Activated T-helper 9 cell treated with anti-CD3 and anti-CD28 coated beads, Interleukin-2, amount 50 U/mL, for 16 hours (primary cell): ENCODE measurements at regions not wholly inside any gene's neighbourhood (a gene's known extent, or its start where the extent isn't known, plus 50 kb on each side); places are given as distances from the start of the nearest gene placed in this dataset.

Source experiments
- DNase-seq: peaks from one replicate; pipeline ENCODE4 v3.0.0-alpha.2; 2020; ENCODE audit warnings: low read depth

- DNase-seq, result no peak
Observed at GRCh38 chr1:193555662-193556441, 369.4 kb upstream of the B3GALT2 start.

DNA sequence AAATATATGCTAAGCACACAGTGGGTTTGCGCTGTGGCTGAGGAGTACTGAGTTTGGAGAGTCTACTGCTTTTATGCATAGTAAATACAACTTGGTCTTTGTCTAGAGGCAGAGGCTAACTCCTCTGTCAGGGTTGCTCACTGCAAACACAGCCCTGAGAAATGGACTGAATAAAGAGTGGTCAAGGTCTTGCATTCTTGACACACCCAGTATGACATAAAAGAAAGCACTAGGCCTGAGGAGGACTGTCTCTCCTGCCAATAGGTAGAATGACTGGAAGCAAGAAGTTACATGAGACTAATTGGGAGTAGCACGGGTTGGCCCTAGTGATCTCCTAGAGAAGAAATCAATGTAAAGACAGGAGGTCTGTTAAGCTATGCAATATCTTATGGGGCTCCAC is 367.2 kb upstream of the B3GALT2 start:
- DNase-seq, result no peak

GRCh38 chr1:193552274-193552673 is 365.9 kb upstream of the B3GALT2 start:
- no peak for DNase-seq

DNA sequence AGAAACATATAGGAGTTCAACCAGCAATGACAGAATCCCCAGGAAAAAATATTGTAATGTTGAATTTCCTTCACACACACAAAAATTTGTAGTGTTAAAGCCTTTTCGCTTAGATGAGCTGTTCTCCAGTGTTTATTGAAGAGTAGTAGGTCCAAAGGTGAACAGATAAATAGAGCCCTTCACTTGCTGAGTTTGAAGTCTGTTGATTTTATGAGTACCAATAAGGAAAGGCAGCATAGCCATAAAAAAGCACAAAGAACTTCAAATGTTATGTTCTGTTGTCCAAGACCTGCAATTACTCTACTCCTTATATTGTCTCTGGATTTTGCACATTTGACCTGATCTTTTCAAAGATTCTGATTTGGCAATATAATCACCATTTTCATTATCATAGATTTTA is 362.7 kb upstream of the B3GALT2 start:
- no peak for DNase-seq

DNA sequence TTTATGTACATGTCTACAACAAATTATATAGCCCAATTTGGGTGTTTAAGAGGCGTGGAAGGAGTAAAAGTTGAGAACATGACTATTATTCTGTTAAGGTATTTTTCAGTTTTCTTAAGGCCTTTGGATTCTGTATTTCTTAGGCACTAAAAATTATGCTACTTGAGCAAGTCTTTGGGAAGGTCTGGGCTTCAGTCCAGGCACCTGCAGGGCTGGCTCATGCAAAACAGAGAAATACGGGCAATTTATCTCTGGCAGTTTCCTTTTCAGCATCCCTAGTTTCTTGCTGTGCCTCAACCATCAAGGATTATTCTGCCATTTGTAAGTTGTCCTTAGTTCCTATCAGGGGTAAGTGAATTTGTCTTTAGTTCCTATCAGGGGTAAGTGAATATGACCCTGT is 358.8 kb upstream of the B3GALT2 start:
- DNase-seq, result no peak

GRCh38 chr1:193543259-193543658 is 356.8 kb upstream of the B3GALT2 start:
- no peak for DNase-seq

DNA sequence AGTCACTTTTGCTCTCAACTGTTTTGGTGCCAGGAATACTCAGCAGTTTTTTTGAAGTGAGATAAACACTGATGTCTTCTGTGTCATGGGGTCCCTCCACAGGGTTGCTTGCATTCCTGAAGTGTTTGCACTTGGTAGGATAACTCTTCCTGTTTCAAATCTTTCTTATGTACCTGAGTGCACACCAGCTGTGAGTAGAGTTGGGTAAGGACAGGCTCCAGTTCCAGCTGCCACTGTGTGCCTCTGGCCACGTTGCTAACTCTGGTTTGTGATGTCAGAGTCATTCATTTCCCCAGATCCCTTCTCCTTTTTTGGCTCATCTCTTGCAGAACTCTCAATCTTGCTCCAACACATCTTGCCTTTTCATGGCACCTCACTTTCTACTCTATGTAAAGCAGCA is 356.3 kb upstream of the B3GALT2 start:
- DNase-seq, result no peak

DNA sequence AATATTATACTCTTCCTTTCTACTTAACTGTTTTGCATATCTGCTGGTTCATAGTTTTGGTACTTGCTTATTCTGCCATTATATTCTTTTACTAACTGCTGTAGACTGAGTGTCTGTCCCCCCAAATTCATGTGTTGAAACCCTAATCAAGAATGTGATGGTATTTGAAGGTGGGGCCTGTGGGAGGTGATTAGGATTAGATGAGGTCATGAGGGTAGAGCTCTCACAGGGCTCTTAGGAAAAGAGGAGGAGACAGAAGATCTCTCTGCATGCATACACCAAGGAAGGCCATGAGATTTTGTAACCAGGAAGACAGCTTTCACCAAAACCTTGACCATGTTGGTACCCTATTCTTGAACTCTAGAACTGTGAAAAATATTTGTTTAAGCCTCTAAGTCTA is 354.1 kb upstream of the B3GALT2 start:
- no peak for DNase-seq

DNA sequence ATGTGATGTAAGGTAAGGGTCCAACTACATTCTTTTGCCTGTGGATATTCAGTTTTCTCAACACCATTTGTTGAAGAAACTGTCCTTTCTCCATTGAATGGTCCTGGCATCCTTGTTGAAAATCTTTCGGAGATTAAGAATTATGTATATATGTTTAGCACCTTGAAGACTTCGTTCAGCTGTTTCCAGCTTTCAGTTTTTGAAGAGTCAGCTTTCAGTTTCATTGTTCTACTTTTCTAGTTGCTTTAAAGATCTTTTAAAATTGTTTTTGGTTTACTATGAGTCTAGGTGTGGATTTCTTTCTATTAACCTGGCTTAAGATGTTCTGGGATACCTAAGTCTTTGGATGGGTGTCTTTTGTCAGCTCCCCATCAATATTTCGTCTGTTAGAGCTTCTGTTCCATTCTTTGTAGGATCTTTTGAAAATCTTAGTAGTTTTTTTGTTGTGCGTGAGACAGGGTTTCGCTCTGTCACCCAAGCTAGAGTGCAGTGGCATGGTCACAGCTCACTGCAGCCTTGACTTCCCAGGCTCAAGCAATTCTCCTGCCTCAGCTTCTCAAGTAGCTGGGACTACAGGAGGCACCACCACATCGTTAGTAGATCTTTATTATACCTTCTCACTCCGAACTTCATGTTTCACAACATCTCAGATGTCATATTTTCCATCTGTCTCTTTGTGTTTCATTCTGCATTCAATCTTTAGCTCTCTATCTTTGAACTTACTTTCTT is 353.5 kb upstream of the B3GALT2 start:
- peak; percentile 22 for DNase-seq

DNA sequence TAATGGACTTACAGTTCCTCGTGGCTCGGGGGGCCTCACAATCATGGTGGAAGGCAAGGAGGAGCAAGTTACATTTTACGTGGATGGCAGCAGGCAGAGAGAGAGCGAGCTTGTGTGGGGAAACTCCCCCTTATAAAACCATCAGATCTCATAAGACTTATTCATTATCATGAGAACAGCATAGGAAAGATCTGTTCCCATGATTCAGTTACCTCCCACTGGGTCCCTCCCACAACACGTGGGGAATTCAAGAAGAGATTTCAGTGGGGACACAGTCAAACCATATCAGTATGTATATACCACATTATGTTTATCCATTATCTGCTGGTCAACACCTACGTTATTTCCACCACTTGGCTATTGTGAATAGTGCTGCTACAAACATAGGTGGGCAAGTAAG is 352.3 kb upstream of the B3GALT2 start:
- DNase-seq, result peak; percentile 39

DNA sequence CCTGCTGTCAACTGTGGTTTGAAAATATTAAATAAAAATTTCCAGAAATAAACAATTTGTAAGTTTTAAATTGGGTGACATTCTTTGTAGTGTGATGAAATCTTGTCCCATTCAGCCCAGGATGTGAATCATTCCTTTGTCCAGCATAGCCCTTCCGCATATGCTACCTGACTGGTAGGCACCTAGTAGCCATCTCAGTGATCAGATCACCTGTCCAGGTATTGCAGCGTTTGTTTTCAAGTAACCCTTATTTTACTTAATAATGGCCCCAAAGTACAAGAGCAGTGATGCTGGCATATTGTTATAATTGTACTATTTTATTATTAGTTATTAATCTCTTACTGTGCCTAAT is 351.6 kb upstream of the B3GALT2 start:
- DNase-seq, result no peak

GRCh38 chr1:193537266-193538002 is 351.0 kb upstream of the B3GALT2 start:
- DNase-seq, result peak; percentile 52

GRCh38 chr1:193533853-193534252 is 347.4 kb upstream of the B3GALT2 start:
- DNase-seq, result no peak

DNA sequence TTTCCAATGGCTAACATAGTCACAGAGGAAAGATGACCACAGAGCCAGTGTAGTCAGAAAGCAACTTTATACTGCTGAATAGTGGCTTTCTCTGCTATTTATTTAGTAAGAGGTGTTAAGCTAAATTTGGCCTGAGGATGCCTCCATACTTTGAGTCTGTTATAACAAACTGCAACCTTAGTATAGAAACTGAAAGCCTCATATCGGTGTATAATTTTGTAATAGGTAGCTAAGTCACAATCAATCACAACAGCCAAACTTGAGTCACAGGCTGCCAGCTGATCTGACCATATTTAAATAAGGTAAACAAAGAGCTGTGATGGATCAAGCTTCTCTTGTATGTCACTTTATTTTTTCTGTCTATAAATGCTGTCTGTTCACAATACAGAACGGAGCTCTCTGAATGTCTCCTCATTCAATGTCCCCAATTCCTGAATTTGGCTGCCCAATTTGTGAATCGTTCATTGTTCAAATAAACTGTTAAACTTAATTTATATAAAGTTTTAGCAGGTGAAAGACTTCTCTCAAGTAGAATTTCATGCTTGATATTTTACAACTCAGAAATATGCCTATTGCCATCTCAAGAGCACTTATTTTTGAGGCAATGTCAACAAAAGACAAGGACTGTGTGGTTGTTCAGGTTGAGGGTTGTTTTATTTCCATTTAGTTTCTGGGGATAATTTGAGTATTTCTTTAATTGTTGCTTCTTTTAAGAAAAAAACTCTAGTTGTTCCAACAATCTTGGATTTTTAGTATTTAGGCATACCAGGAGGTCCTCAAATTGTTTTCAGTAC is 339.7 kb upstream of the B3GALT2 start:
- DNase-seq, result no peak

DNA sequence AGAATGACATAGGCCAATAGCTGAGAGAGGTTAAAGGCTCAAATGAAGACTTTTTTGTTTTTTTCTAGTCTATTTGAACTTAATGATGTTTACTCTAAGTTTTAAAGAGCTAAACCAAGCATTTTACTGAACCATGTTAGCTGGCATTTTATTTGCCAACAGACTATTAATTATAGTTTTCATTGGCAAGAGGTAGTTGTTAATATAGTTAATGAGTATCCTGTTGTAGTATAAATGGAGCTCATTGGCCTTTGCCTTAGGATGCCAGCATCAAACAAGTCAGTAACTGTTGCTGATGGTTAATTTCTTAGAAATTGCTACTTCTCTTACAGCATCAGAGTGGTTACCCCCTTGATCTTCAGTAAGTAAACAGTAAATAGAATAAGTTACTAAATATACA is 339.0 kb upstream of the B3GALT2 start:
- DNase-seq, result no peak

DNA sequence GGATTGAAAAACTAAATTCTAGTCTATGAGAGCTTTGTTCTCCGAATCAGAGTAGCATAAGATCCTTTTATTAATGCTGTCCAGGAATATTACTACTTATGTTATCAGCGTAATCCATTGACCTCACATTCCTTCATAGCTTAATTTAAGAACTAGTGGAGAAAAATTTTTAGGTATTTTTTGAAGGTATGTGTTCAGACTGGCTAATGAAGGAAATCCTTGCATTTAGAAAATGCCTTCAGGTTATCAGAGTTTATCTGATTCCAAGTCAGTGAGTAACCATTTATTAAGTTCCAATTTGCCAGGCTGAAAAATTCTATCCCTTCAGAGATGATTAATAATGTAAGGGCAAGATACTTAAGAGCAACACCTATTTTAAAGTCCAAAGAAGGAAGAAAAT is 338.2 kb upstream of the B3GALT2 start:
- no peak for DNase-seq

GRCh38 chr1:193524021-193524420 is 337.6 kb upstream of the B3GALT2 start:
- no peak for DNase-seq

- DNase-seq, result no peak
Observed at GRCh38 chr1:193520472-193520871, 334.1 kb upstream of the B3GALT2 start.

GRCh38 chr1:193519922-193520321 is 333.5 kb upstream of the B3GALT2 start:
- no peak for DNase-seq

- DNase-seq, result no peak
Observed at GRCh38 chr1:193516755-193517388, 330.5 kb upstream of the B3GALT2 start.

DNA sequence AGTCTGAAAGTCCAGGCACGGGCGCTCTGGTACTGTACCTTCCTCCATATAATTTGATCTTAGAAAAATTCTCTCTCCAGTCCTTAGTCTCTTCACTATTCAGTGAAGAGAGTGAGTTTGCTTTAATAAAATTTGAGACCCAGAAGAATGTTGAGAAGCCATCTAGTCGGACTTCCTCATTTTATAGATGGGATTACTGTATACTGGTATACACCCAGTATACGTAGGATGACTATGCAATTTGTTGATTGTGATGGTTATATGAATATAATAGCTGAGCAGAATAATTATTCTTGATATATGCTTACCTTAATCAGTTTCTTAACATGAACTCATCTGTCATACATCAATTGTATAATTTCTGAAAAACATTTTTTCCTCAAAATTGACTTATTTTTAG is 328.0 kb upstream of the B3GALT2 start:
- DNase-seq, result no peak

GRCh38 chr1:193513032-193513431 is 326.6 kb upstream of the B3GALT2 start:
- DNase-seq, result no peak
